ENCODE measurements at regions not wholly inside any gene's neighbourhood (a gene's known extent, or its start where the extent isn't known, plus 50 kb on each side); places are given as distances from the start of the nearest gene placed in this dataset.

DNA sequence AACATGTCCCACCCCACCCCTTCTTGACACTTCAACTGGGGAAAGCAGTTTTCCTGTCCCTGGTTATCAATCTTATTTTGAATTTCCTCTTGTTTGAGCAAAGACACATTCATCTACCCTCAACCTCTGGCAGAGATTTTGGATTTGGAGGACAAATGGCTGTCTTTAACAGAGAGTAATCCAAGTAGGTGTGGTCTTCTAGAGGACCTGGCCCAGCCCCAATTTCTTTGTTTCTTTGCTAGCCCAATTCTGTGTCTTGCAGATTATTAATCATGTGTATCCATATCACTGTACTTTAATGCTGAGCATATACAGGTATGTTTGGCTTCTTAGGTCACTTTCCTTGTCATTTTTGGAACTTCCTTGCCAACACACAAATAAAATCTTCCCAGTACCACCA lies 58.8 kb upstream of the ADCY1 start:
- TF ChIP-seq, protein P1, sequence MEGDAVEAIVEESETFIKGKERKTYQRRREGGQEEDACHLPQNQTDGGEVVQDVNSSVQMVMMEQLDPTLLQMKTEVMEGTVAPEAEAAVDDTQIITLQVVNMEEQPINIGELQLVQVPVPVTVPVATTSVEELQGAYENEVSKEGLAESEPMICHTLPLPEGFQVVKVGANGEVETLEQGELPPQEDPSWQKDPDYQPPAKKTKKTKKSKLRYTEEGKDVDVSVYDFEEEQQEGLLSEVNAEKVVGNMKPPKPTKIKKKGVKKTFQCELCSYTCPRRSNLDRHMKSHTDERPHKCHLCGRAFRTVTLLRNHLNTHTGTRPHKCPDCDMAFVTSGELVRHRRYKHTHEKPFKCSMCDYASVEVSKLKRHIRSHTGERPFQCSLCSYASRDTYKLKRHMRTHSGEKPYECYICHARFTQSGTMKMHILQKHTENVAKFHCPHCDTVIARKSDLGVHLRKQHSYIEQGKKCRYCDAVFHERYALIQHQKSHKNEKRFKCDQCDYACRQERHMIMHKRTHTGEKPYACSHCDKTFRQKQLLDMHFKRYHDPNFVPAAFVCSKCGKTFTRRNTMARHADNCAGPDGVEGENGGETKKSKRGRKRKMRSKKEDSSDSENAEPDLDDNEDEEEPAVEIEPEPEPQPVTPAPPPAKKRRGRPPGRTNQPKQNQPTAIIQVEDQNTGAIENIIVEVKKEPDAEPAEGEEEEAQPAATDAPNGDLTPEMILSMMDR (conservative IDR thresholded peaks at IDR 0.05; ENCODE audit: low read length): no peak
- no peak for TF ChIP-seq EZH2phosphoT487 (IDR thresholded peaks at IDR 0.05; ENCODE audit: borderline replicate concordance)
